ENCODE measurements at regions not wholly inside any gene's neighbourhood (a gene's known extent, or its start where the extent isn't known, plus 50 kb on each side); places are given as distances from the start of the nearest gene placed in this dataset.

GRCh38 chr3:117349566-117349965 is 640.0 kb downstream of the TUSC7 start:
- ATAC-seq (no peak), DNase-seq (no peak)
- Histone ChIP-seq H2AFZ (ENCODE audit: low read length) (no peak overlapping the region), H3K9me3 (ENCODE audit: low read length) (peaks cover 30% of the 10 kb centered on the region), H3K9me2 (replicated peaks; ENCODE audit: low read length) (no peaks in the 10 kb centered on the region), H4K20me1 (ENCODE audit: low read length) (no peaks in the 10 kb centered on the region), H3K36me3 (ENCODE audit: low read depth, low read length) (no peaks in the 10 kb centered on the region), H3K79me2 (ENCODE audit: low read length) (no peaks in the 10 kb centered on the region), H3K27ac (ENCODE audit: low read length) (no peak overlapping the region), H3K4me2 (ENCODE audit: low read length) (no peak overlapping the region), H3K4me3 (ENCODE audit: low read length) (no peak overlapping the region), H3K9ac (ENCODE audit: low read length) (no peak overlapping the region), H3F3A (ENCODE audit: low read length, unreplicated experiment) (no peaks in the 10 kb centered on the region), H3K27me3 (ENCODE audit: low read length) (no peaks in the 10 kb centered on the region), H3K4me1 (ENCODE audit: insufficient read depth, low read length) (no peaks in the 10 kb centered on the region)
- TF ChIP-seq EZH2phosphoT487 (IDR thresholded peaks at IDR 0.05; ENCODE audit: borderline replicate concordance, low read length) (no peak), EZH2 (IDR thresholded peaks at IDR 0.05; ENCODE audit: low read length, unreplicated experiment) (no peak), CTCF (conservative IDR thresholded peaks at IDR 0.05; ENCODE audit: low read depth, low read length) (no peak)
- POLR2A ChIA-PET (ENCODE audit: unreplicated experiment) = no interaction called here
- BruUV-seq (replicated peaks) = no TSS peak
- CTCF ChIA-PET = no interaction called here
- intact Hi-C loops (cut with micrococcal nuclease) = no loop called here

- no peaks in the 10 kb centered on the region for H3K27me3 ChIP-seq (ENCODE audit: low read length)
- H3K9me2 ChIP-seq (replicated peaks; ENCODE audit: low read length) = no peaks in the 10 kb centered on the region
- no peaks in the 10 kb centered on the region for H3K79me2 ChIP-seq (ENCODE audit: low read length)
- H3K4me2 ChIP-seq (ENCODE audit: low read length) = no peak overlapping the region
- no peak overlapping the region for H2AFZ ChIP-seq (ENCODE audit: low read length)
- no peaks in the 10 kb centered on the region for H4K20me1 ChIP-seq (ENCODE audit: low read length)
- CTCF ChIA-PET = no interaction called here
- no peaks in the 10 kb centered on the region for H3K36me3 ChIP-seq (ENCODE audit: low read depth, low read length)
- POLR2A ChIA-PET (ENCODE audit: unreplicated experiment) = no interaction called here
- no TSS peak for BruUV-seq (replicated peaks)
- ATAC-seq (no peak), DNase-seq (no peak)
- no peaks in the 10 kb centered on the region for H3K4me1 ChIP-seq (ENCODE audit: insufficient read depth, low read length)
- H3K9ac ChIP-seq (ENCODE audit: low read length) = no peak overlapping the region
- intact Hi-C loops (cut with micrococcal nuclease) = no loop called here
- TF ChIP-seq CTCF (conservative IDR thresholded peaks at IDR 0.05; ENCODE audit: low read depth, low read length) (no peak), EZH2phosphoT487 (IDR thresholded peaks at IDR 0.05; ENCODE audit: borderline replicate concordance, low read length) (no peak), EZH2 (IDR thresholded peaks at IDR 0.05; ENCODE audit: low read length, unreplicated experiment) (no peak)
- H3F3A ChIP-seq (ENCODE audit: low read length, unreplicated experiment) = no peaks in the 10 kb centered on the region
- no peak overlapping the region for H3K4me3 ChIP-seq (ENCODE audit: low read length)
- H3K27ac ChIP-seq (ENCODE audit: low read length) = no peak overlapping the region
- H3K9me3 ChIP-seq (ENCODE audit: low read length) = peaks cover 30% of the 10 kb centered on the region
These were observed 640.8 kb downstream of the TUSC7 start for GRCh38 chr3:117350371-117350770.

GRCh38 chr3:117355566-117355965 is 646.0 kb downstream of the TUSC7 start:
- Histone ChIP-seq H3K9me3 (ENCODE audit: low read length) (peaks cover 1% of the 10 kb centered on the region), H3K9me2 (replicated peaks; ENCODE audit: low read length) (no peaks in the 10 kb centered on the region), H3K9ac (ENCODE audit: low read length) (no peak overlapping the region), H3K27me3 (ENCODE audit: low read length) (no peaks in the 10 kb centered on the region), H3K4me2 (ENCODE audit: low read length) (no peak overlapping the region), H3K27ac (ENCODE audit: low read length) (no peak overlapping the region), H3F3A (ENCODE audit: low read length, unreplicated experiment) (no peaks in the 10 kb centered on the region), H2AFZ (ENCODE audit: low read length) (no peak overlapping the region), H3K36me3 (ENCODE audit: low read depth, low read length) (no peaks in the 10 kb centered on the region), H3K79me2 (ENCODE audit: low read length) (no peaks in the 10 kb centered on the region), H3K4me1 (ENCODE audit: insufficient read depth, low read length) (no peaks in the 10 kb centered on the region), H4K20me1 (ENCODE audit: low read length) (no peaks in the 10 kb centered on the region), H3K4me3 (ENCODE audit: low read length) (no peak overlapping the region)
- intact Hi-C loops (cut with micrococcal nuclease) = no loop called here
- CTCF ChIA-PET = no interaction called here
- ATAC-seq = no peak
- DNase-seq = no peak
- no peak; the same call in 1 of the 2 replicates for TF ChIP-seq CTCF (conservative IDR thresholded peaks at IDR 0.05; ENCODE audit: low read depth, low read length)
- no peak for TF ChIP-seq EZH2 (IDR thresholded peaks at IDR 0.05; ENCODE audit: low read length, unreplicated experiment)
- BruUV-seq (replicated peaks) = no TSS peak
- POLR2A ChIA-PET (ENCODE audit: unreplicated experiment) = no interaction called here

All from PC-3 (cell line).